GM21447 (cell line): ENCODE measurements at regions not wholly inside any gene's neighbourhood (a gene's known extent, or its start where the extent isn't known, plus 50 kb on each side); places are given as distances from the start of the nearest gene placed in this dataset.

Source experiments
- ATAC-seq: cut with Tn5 transposase; IDR thresholded peaks from one replicate; pipeline ENCODE4 v1.9.1; 2021; ENCODE audit not compliant: unreplicated experiment

DNA sequence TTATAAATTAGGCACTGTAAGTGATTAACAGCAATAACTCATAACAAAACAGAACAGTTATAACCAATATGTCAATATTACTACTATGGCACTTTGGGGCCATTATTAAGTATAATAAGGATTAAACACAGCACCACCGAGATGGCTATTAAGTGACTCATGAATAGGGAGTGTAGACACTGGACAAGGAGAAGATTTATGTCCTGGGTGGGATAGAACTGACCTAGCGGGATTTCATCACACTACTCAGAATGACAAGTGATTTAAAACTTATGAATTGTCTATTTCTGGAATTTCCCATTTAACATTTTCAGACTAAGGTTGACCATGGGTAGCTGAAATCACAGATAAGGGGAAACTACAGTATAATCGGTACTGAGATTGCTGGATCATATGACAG lies 79.0 kb upstream of the SLC7A1 start:
- ATAC-seq: no peak

DNA sequence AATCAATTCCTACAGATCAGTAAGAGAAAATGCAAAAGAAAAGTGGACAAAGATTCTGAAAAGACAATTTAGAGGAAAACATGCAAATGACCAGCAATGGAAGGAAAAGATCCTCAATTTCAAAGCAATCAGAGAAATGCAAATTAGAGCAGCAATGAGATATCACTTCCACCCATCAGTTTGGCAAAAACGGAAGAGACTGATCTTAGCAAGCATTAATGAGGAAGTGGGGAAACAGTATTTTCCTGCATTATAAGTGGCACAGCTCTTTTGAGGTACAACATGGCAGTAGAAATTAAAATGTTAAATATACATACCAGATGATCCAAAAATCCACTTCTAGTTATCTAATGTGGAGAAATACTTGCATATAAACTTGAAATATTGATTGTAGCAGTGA lies 69.1 kb upstream of the SLC7A1 start:
- ATAC-seq: no peak

DNA sequence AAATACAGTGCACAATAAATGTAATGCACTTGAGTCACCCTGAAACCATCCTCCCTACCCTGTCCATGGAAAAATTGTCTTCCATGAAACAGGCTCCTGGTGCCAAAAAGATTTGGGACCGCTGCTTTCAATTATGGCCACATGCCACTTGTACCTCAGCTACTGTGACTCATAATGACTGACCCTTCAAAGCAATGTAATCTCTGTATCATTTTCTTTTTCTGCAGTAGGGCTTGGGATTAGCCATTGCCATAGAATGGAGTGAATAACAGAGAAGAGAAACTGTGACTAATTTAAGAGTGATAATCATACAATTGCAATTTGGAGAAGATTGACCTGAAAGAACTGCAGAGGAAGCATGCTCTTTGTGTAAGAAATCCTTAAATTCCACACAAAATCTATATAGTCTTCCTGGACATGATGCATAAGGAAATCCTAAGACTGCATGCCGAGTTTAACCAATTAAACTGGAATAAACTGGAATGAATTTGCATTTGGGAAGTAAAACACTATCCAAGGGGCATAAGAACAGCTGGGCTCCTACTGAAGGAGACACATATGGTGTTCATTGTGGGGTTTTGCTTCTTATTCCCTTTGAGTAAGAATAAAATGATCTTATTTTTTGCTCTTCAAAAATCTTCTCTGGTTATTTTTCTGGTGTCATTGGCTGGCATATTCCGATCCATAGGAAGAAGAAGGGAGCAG lies 59.5 kb upstream of the SLC7A1 start:
- no peak for ATAC-seq

DNA sequence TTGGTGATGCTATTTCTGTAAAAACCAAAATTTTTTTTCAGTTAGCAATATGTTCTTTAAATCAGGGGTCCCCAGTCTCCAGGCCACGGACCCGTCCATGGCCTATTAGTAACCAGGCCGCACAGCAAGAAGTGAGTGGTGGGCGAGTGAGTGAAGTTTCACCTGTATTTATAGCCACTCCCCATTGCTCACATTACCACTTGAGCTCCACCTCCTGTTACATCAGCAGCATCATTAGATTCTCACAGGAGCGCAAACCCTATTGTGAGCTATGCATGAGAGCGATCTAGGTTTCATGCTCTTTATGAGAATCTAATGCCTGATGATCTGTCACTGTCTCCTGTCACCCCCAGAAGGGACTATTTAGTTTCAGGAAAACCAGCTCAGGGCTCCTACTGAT lies 58.9 kb upstream of the SLC7A1 start:
- ATAC-seq: no peak

DNA sequence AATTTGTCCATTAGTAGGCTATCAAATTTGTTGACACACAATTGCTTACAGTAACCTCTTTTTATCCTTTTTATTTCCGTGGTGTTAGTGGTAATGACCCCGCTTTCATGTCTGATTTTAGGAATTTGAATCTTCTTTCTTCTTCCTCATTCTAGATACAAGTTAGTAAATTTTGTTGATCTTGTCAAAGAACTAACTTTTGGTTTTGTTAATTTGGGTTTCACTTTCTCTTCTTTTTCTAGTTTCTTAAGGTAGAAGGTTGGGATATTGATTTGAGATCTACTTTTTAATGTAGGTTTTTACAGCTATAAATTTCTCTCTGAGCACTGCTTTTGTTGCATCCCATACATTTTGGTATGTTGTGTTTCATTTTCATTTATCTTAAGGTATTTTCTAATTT lies 53.3 kb upstream of the SLC7A1 start:
- ATAC-seq: peak; percentile 51
